GM11168 (cell line): ENCODE measurements at regions not wholly inside any gene's neighbourhood (a gene's known extent, or its start where the extent isn't known, plus 50 kb on each side); places are given as distances from the start of the nearest gene placed in this dataset.

Experiments
- in situ Hi-C: fragments of 300-500 bp; cut with MboI; formaldehyde crosslinking; loops from one replicate; pipeline ENCODE4 v1.12.0; 2022; ENCODE audit warnings: low sequenced_read_pairs; ENCODE audit not compliant: unreplicated experiment

- in situ Hi-C loops = no loop called here
Observed at GRCh38 chr5:4905674-4906520, 234.2 kb upstream of the ADAMTS16 start.

GRCh38 chr5:4906786-4907185 lies 233.3 kb upstream of the ADAMTS16 start:
- in situ Hi-C loops = no loop called here

- in situ Hi-C loops = no loop called here
Observed at GRCh38 chr5:4907571-4907970, 232.6 kb upstream of the ADAMTS16 start.

GRCh38 chr5:4909086-4909485 lies 231.0 kb upstream of the ADAMTS16 start:
- in situ Hi-C loops = no loop called here

GRCh38 chr5:4911646-4912403 lies 228.3 kb upstream of the ADAMTS16 start:
- in situ Hi-C loops = no loop called here

- in situ Hi-C loops = no loop called here
Observed at GRCh38 chr5:4921929-4922328, 218.2 kb upstream of the ADAMTS16 start.

- in situ Hi-C loops = no loop called here
Observed at GRCh38 chr5:4924577-4924976, 215.6 kb upstream of the ADAMTS16 start.

- in situ Hi-C loops = no loop called here
Observed at GRCh38 chr5:4927097-4927496, 213.0 kb upstream of the ADAMTS16 start.

- in situ Hi-C loops = no loop called here
Observed at GRCh38 chr5:4928409-4928808, 211.7 kb upstream of the ADAMTS16 start.

- in situ Hi-C loops = no loop called here
Observed at GRCh38 chr5:4929092-4929655, 211.0 kb upstream of the ADAMTS16 start.

- in situ Hi-C loops = no loop called here
Observed at GRCh38 chr5:4939042-4939781, 200.9 kb upstream of the ADAMTS16 start.

- in situ Hi-C loops = no loop called here
Observed at GRCh38 chr5:4941161-4941560, 199.0 kb upstream of the ADAMTS16 start.

- in situ Hi-C loops = no loop called here
Observed at GRCh38 chr5:4941957-4942830, 197.9 kb upstream of the ADAMTS16 start.

GRCh38 chr5:4942831-4943178 lies 197.3 kb upstream of the ADAMTS16 start:
- in situ Hi-C loops = no loop called here

GRCh38 chr5:4945296-4945695 lies 194.8 kb upstream of the ADAMTS16 start:
- in situ Hi-C loops = no loop called here

- in situ Hi-C loops = no loop called here
Observed at GRCh38 chr5:4947106-4947505, 193.0 kb upstream of the ADAMTS16 start.

- in situ Hi-C loops = no loop called here
Observed at GRCh38 chr5:4947893-4948536, 192.1 kb upstream of the ADAMTS16 start.

- in situ Hi-C loops = no loop called here
Observed at GRCh38 chr5:4949108-4949507, 191.0 kb upstream of the ADAMTS16 start.

GRCh38 chr5:4953576-4953975 lies 186.6 kb upstream of the ADAMTS16 start:
- in situ Hi-C loops = no loop called here
